ENCODE measurements at regions not wholly inside any gene's neighbourhood (a gene's known extent, or its start where the extent isn't known, plus 50 kb on each side); places are given as distances from the start of the nearest gene placed in this dataset.

GRCh38 chr13:73929287-73929932 is 204.8 kb downstream of the KLF12 start:
- no peak for DNase-seq

GRCh38 chr13:73924607-73925006 is 209.6 kb downstream of the KLF12 start:
- DNase-seq = no peak

DNA sequence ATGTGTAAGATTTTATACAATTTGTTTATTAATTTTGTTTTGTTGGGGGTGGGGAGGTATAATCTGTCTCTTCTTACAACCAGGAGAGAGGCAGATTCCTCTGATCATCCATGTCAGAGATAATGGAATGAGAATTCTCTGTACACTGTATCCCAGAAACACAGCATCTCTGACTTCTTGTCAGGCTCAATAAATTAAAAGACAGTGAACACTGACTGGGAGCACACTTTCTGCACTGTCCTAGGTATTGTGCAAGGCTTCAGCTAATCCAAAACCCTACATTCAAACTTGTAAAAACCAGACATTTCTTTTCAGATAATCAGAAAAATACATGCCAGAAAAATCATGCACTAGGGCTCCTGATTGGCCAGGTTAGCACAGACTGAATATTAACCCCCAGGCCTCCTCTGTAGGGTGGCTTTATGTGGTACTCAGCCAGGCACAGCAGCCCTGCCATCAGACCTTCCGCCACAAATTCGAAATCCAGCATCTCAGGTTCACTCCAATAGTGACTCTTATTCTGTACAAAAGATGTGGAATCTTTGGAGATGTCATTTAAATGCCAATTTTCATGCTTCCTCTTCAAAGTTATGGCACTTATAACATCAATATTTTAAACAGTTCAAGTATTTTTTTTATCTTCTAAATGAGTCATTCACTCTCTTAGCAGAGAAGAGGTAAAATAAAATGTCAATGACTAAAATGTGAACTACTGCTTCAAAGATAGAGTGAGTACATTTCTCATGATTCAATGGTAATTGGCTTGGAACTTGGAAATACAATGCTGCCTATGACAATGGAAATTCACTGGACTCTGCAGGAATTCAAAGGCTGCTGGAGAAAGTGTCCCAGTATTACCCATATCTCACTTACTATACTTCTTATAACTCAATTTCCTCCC is 211.5 kb downstream of the KLF12 start:
- DNase-seq = no peak

DNA sequence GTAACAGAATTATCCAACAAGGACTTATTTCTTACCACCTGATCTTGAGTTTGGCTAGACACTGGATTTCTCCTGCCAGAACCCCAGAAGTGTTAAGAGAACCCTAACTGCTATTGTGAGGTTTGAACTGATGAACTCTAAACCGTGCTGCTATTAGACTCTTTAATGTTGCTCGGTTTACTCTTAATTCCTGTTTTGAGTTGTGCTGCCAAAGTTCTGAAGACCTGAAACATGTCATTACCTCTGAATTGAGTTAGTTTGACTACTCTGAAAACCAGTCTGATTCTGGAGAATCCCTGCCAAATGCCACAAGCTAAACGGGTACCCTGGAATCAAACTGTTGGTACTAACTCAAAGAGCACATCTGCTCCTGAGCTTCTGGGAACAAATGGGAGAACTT is 215.5 kb downstream of the KLF12 start:
- no peak for DNase-seq

- no peak for DNase-seq
Observed at GRCh38 chr13:73913751-73914518, 220.3 kb downstream of the KLF12 start.

- DNase-seq = no peak
Observed at GRCh38 chr13:73913079-73913740, 221.0 kb downstream of the KLF12 start.

DNA sequence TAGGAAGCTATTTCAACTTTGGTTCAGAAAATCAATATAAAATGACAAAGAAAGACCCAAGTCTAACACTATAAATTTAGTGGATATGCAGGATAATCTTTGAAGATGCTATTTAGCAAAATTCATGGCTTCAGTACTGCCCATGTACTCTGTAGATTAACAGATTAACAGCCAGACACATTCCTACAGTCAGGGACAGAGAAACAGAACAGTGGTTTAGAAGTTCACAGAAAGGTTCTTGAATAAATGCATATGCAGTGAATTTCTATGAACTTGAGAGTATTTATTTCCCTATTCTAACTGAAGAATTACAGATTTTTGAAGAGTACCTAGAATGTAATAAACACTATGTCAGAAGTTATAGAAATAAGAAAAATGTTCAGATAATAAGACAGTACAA is 222.8 kb downstream of the KLF12 start:
- no peak for DNase-seq

DNA sequence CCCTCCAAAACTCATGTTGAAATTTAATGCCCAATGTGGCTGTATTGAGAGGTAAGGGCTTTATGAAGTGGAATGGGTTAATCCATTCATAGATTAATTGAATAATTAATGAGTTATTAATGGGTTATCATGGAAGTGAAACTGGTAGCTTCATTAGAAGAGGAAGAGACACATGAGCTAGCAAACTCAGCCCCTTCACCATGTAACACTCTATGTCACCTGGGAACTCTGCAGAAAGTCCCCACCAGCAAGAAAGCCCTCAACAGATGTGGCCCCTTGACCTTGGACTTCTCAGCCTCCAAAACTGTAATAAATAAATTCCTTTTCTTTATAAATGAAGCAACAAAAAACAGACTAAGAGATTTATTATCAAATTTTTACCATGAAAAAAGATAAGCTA is 223.5 kb downstream of the KLF12 start:
- no peak for DNase-seq

- DNase-seq = no peak
Observed at GRCh38 chr13:73908809-73909208, 225.4 kb downstream of the KLF12 start.

DNA sequence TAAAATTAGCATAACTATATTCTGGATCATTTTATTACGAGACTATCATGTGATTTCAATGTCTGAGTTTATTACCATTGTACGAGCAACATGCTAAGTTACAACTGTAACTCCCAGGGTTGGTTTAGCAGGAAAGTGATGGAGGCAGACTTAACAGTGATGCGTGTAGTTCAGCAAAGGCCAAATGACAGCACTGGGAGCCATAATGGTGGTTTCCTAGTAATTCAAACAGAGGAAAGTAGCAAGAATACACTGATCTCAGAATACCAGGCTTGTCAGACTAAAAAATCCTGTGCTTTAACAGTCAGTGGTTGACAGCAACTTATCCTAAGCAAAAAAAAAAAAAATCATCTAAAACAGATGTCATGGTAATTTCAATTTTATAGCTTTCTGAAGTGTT is 229.6 kb downstream of the KLF12 start:
- no peak for DNase-seq

DNA sequence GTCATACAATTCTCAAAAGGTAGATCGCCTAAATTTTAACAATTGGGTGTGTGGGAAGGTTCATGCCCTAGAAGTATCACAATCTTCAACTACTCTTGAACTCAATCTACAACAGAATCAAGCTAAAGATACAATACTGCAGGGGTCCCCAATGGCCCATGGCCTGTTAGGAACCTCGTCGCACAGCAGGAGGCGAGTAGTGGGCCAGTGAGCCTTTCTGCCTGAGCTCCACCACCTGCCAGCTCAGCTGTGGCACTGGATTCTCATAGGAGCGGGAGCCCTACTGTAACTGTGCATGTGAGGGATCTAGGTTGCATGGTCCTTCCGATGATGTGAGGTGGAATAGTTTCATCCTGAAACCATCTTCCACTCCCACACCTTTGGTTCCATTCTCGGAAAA is 230.6 kb downstream of the KLF12 start:
- DNase-seq = no peak

DNA sequence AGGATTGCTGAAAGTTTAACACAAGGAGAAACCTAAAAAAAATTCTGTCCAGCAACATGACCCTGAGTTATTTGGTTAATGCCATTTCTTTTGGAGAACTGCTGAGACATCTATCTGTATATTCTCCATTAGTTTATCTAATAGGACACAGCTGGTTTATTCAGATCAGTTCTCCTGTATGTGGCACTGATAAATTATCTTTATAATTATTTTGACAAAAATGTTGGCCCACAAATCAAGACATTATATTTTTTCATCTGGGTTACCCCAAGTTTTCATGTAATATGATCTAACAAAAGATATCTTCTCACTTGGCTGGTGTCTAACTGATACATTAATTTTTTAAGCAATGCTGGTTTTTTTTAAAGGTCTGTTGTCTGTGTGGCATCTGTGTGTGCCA is 231.4 kb downstream of the KLF12 start:
- no peak for DNase-seq

- no peak for DNase-seq
Observed at GRCh38 chr13:73902296-73902695, 231.9 kb downstream of the KLF12 start.

- DNase-seq = no peak
Observed at GRCh38 chr13:73901324-73902068, 232.7 kb downstream of the KLF12 start.

GRCh38 chr13:73900591-73900990 is 233.6 kb downstream of the KLF12 start:
- DNase-seq = no peak

DNA sequence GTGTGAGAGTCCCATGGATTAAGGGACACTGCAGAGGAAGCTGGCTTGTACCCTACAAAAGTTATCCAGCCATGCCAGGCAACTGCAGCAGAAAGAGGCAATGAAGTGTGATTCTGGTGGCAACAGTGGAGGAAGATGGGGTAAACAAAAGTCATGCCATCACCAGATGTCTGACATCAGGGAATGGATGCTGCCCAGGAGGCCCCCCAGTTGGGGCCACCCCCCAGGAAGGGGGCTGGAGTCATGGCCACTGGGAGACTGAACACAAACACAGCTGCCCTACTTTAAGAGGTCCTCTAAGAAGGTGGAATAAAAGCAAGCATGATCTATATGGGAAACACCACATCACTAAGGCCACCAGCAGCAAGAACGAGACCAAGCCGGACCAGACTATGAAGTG is 235.3 kb downstream of the KLF12 start:
- no peak for DNase-seq

DNA sequence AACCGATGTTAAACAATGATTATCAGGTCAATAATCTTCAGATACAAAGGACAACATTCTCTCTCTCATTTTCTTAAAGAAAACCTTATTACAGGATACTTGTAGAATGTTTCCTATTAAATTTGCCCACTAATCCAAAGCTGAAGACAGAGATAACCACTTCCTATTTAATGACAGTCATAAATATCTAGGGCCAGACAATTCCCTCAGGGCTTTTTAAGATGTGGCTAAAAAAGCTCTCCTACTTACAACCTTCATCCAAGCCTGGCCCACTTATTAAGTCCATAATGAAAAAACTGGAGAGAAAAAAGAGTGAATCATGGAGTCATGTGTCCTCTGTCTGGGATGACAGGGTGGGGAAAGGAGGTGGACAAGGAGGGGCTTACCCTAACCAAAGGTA is 235.9 kb downstream of the KLF12 start:
- no peak for DNase-seq

- no peak for DNase-seq
Observed at GRCh38 chr13:73894995-73895571, 239.1 kb downstream of the KLF12 start.

GRCh38 chr13:73893833-73894232 is 240.4 kb downstream of the KLF12 start:
- no peak for DNase-seq

- DNase-seq = no peak
Observed at GRCh38 chr13:73891805-73892204, 242.4 kb downstream of the KLF12 start.

DNA sequence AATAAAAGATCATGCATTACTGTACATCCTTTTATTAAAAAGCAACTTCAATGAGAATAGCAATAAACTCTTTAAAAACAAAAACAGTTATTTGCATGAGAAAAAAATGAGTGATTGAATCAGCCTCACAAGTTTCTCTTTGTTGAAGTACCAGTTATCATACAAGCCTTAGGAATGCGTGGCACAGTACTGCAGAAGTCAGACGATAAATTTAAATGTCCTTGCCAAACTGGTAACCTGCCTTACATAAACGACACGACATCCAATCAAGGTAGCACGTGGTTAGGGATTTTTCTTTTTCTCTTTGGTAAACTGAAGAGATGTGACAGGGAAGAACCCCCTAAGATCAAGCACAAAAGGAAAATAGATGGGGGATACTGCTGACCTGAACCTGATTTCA is 251.0 kb downstream of the KLF12 start:
- DNase-seq = no peak

- no peak for DNase-seq
Observed at GRCh38 chr13:73880365-73880764, 253.8 kb downstream of the KLF12 start.

All from DMS79 (cell line).